HCT116 (cell line): ENCODE measurements at regions not wholly inside any gene's neighbourhood (a gene's known extent, or its start where the extent isn't known, plus 50 kb on each side); places are given as distances from the start of the nearest gene placed in this dataset.

ENCODE experiments used
- ATAC-seq: fragments of 200-7000 bp; cut with Tn5 transposase; 2 replicates; pipeline ENCODE4 v1.9.1; 2020; ENCODE audit warnings: mild to moderate bottlenecking, moderate library complexity
- BruUV-seq: library from RNA; stranded (reverse); fragments of 400-500 nt; replicated peaks from 2 replicates; lab custom pipeline; 2021; lab: Mats Ljungman, UMichigan
- CTCF ChIA-PET: fragments of 300-600 bp; sonication (Branson Sonifier 250); formaldehyde crosslinking; loops from one replicate; lab custom pipeline; 2021; ENCODE audit warnings: antibody characterized with exemption; lab: Charles Lee
- POLR2A ChIA-PET: fragments of 300-600, 350-600 bp; sonication (Branson Sonifier 250); formaldehyde crosslinking; loops from one replicate; lab custom pipeline; 2021; ENCODE audit warnings: antibody characterized with exemption; lab: Charles Lee
- RAD21 ChIA-PET, 2 experiments: fragments of 300-600 bp; sonication (Branson Sonifier 250); formaldehyde crosslinking; loops; one replicate each; lab custom pipeline; 2023; ENCODE audit warnings: low total read pairs in 2 of 2; ENCODE audit not compliant: uncharacterized antibody in 2 of 2, unreplicated experiment in 2 of 2, low non-redundant PET in 1 of 2; lab: Charles Lee
- DNase-seq: peaks from one replicate; pipeline ENCODE4 v3.0.0-alpha.2; 2010; ENCODE audit warnings: low read depth, low spot score
- H2AFZ ChIP-seq: fragments of 200-600 bp; shearing (Covaris generic), sonication (generic); 2 replicates; pipeline ENCODE4 v1.6.1; 2017; ENCODE audit warnings: low read depth, mixed run types, mixed read lengths, antibody characterized with exemption, low read length; ENCODE audit not compliant: poor library complexity, severe bottlenecking
- H3K27ac ChIP-seq: 2 replicates; pipeline ENCODE4 v1.5.1; 2012; ENCODE audit warnings: low read depth, low read length
- H3K27me3 ChIP-seq: fragments of 200-600 bp; sonication (generic); 2 replicates; pipeline ENCODE4 v1.6.1; 2016; ENCODE audit warnings: mixed run types, low read length, mixed read lengths; ENCODE audit not compliant: insufficient read depth
- H3K36me3 ChIP-seq, 2 experiments: fragments of 200-500 bp in 1 of 2; fragments of 200-600 bp in 1 of 2; sonication (Bioruptor generic) in 1 of 2; sonication (generic) in 1 of 2; 2 replicates each; pipeline versions ENCODE4 v1.5.1 to v1.6.1; 2014 to 2016; ENCODE audit warnings: low read length in 2 of 2, inconsistent platforms in 1 of 2, mixed read lengths in 1 of 2, mixed run types in 1 of 2; ENCODE audit not compliant: insufficient read depth in 2 of 2, control insufficient read depth in 1 of 2
- H3K4me1 ChIP-seq, 2 experiments: fragments of 200-600 bp in 1 of 2; sonication (generic) in 1 of 2; 2 replicates each; pipeline versions ENCODE4 v1.5.1 to v1.6.1; 2012 to 2017; ENCODE audit warnings: low read length in 2 of 2, inconsistent platforms in 1 of 2, mild to moderate bottlenecking in 1 of 2, mixed read lengths in 1 of 2, mixed run types in 1 of 2, moderate library complexity in 1 of 2; ENCODE audit not compliant: insufficient read depth in 2 of 2, control insufficient read depth in 1 of 2
- H3K4me2 ChIP-seq: fragments of 200-600 bp; sonication (generic); 2 replicates; pipeline ENCODE4 v1.6.1; 2017; ENCODE audit warnings: mixed run types, low read length, mixed read lengths
- H3K4me3 ChIP-seq, 2 experiments: fragments of 200-600 bp in 1 of 2; sonication (generic) in 1 of 2; replicated peaks in 1 of 2; 2 replicates each; pipeline ENCODE4 v1.5.1; 2011 to 2016; ENCODE audit warnings: low read length in 2 of 2, control low read depth in 1 of 2, low read depth in 1 of 2, mild to moderate bottlenecking in 1 of 2, mixed read lengths in 1 of 2, mixed run types in 1 of 2
- H3K79me2 ChIP-seq: fragments of 200-600 bp; sonication (generic); 2 replicates; pipeline ENCODE4 v1.6.1; 2017; ENCODE audit warnings: mild to moderate bottlenecking, mixed run types, low read length, moderate library complexity, mixed read lengths; ENCODE audit not compliant: insufficient read depth
- H3K9ac ChIP-seq: fragments of 200-600 bp; sonication (generic); 2 replicates; pipeline ENCODE4 v1.6.1; 2016; ENCODE audit warnings: low read length, mixed read lengths
- H3K9me2 ChIP-seq: fragments of 200-600 bp; sonication (generic), shearing (Covaris generic); 2 replicates; pipeline ENCODE4 v1.6.1; 2017; ENCODE audit warnings: mixed run types, mild to moderate bottlenecking, moderate library complexity; ENCODE audit not compliant: insufficient read depth
- H3K9me3 ChIP-seq, 2 experiments: fragments of 200-500 bp in 1 of 2; fragments of 200-600 bp in 1 of 2; sonication (Bioruptor generic) in 1 of 2; sonication (generic) in 1 of 2; 2 replicates each; pipeline ENCODE4 v1.6.1; 2014 to 2017; ENCODE audit warnings: low read length in 2 of 2, mixed read lengths in 2 of 2, inconsistent platforms in 1 of 2, low read depth in 1 of 2, mild to moderate bottlenecking in 1 of 2, mixed run types in 1 of 2, moderate library complexity in 1 of 2; ENCODE audit not compliant: control insufficient read depth in 1 of 2, insufficient read depth in 1 of 2
- H4K20me1 ChIP-seq: fragments of 200-600 bp; sonication (generic), shearing (Covaris generic); 2 replicates; pipeline ENCODE4 v1.6.1; 2017; ENCODE audit warnings: mixed run types, mild to moderate bottlenecking, moderate library complexity; ENCODE audit not compliant: insufficient read depth
- CEBPB ChIP-seq: IDR thresholded peaks from 2 replicates; pipeline ENCODE4 v1.6.1; 2012; ENCODE audit warnings: low read depth
- CTCF ChIP-seq, 3 experiments: fragments of 200-600 bp in 1 of 3; sonication (generic) in 1 of 3; IDR thresholded peaks in 2 of 3; conservative IDR thresholded peaks in 1 of 3; 2 replicates each; pipeline ENCODE4 v1.5.1; 2012 to 2017; ENCODE audit warnings: low read depth in 2 of 3, low read length in 2 of 3, antibody characterized with exemption in 1 of 3, borderline replicate concordance in 1 of 3, control low read depth in 1 of 3, mild to moderate bottlenecking in 1 of 3, mixed read lengths in 1 of 3, mixed run types in 1 of 3, moderate library complexity in 1 of 3; ENCODE audit not compliant: insufficient read depth in 1 of 3
- EGR1 ChIP-seq: IDR thresholded peaks from 2 replicates; pipeline ENCODE4 v1.6.1; 2012; ENCODE audit warnings: low read depth
- EZH2phosphoT487 ChIP-seq: fragments of 200-600 bp; IDR thresholded peaks from 2 replicates; pipeline ENCODE4 v1.6.1; 2018; ENCODE audit warnings: antibody characterized with exemption, borderline replicate concordance
- JUND ChIP-seq: IDR thresholded peaks from 2 replicates; pipeline ENCODE4 v1.6.1; 2012
- MAX ChIP-seq: IDR thresholded peaks from 2 replicates; pipeline ENCODE4 v1.6.1; 2012
- POLR2AphosphoS5 ChIP-seq: IDR thresholded peaks from 2 replicates; pipeline ENCODE4 v1.6.1; 2011; ENCODE audit warnings: mild to moderate bottlenecking, low read depth, low read length, moderate library complexity
- SIN3A ChIP-seq: IDR thresholded peaks from 2 replicates; pipeline ENCODE4 v1.6.1; 2012; ENCODE audit warnings: low read depth
- SP1 ChIP-seq: IDR thresholded peaks from 2 replicates; pipeline ENCODE4 v1.6.1; 2012; ENCODE audit warnings: low read depth
- TCF7L2 ChIP-seq: IDR thresholded peaks from 2 replicates; pipeline ENCODE4 v1.7.0; 2011; ENCODE audit warnings: borderline replicate concordance, inconsistent platforms; ENCODE audit not compliant: insufficient read depth, insufficient read length; ENCODE audit errors: extremely low read depth
- YY1 ChIP-seq: IDR thresholded peaks from 2 replicates; pipeline ENCODE4 v1.6.1; 2011; ENCODE audit warnings: low read length, low read depth, moderate library complexity, mild to moderate bottlenecking; ENCODE audit not compliant: insufficient replicate concordance; ENCODE audit errors: extremely low read depth
- ZBTB33 ChIP-seq: IDR thresholded peaks from 2 replicates; pipeline ENCODE4 v1.6.1; 2011; ENCODE audit warnings: mild to moderate bottlenecking, low read length, moderate library complexity; ENCODE audit not compliant: insufficient replicate concordance; ENCODE audit errors: extremely low read depth
- ZNF274 ChIP-seq: fragments of 200-500 bp; sonication (Bioruptor generic); IDR thresholded peaks from 2 replicates; pipeline ENCODE4 v1.6.1; 2014; ENCODE audit warnings: mild to moderate bottlenecking, low read depth, low read length, inconsistent platforms
- intact Hi-C: fragments of 100-400 bp; cut with micrococcal nuclease; formaldehyde crosslinking; loops from 2 replicates; pipeline ENCODE4 v1.10.0; 2022

GRCh38 chr9:19681846-19682245, 107.0 kb downstream of the SLC24A2 start:
- Histone ChIP-seq H3K9me2 (no peaks in the 10 kb centered on the region), H3K27ac (no peak overlapping the region), H3K4me2 (no peak overlapping the region), H3K9ac (no peak overlapping the region), H3K9me3 (no peaks in the 10 kb centered on the region), H2AFZ (no peak overlapping the region), H3K4me1 (no peaks in the 10 kb centered on the region), H3K36me3 (no peaks in the 10 kb centered on the region), H4K20me1 (no peaks in the 10 kb centered on the region), H3K79me2 (no peaks in the 10 kb centered on the region), H3K27me3 (peaks cover 13% of the 10 kb centered on the region; the same call in 1 of the 2 replicates), H3K4me3 (no peak overlapping the region)
- ATAC-seq (no peak), DNase-seq (no peak)
- CTCF ChIA-PET, result no interaction called here
- intact Hi-C loops, result no loop called here
- RAD21 ChIA-PET, result no interaction called here
- BruUV-seq, result no TSS peak
- TF ChIP-seq EGR1, result no peak
- no peak for TF ChIP-seq MAX
- no peak for TF ChIP-seq JUND
- TF ChIP-seq SIN3A, result no peak
- no peak for TF ChIP-seq CEBPB
- no peak for TF ChIP-seq TCF7L2
- no peak for TF ChIP-seq YY1
- no peak for TF ChIP-seq CTCF (IDR thresholded peaks at IDR 0.05 in 2 of 3, conservative IDR thresholded peaks at IDR 0.05 in 1 of 3; ENCODE audit: borderline replicate concordance in 1 of 3, insufficient read depth in 1 of 3, low read depth in 2 of 3, low read length in 2 of 3)
- no peak for TF ChIP-seq ZBTB33
- TF ChIP-seq ZNF274, result no peak
- no peak for TF ChIP-seq SP1
- TF ChIP-seq EZH2phosphoT487, result no peak
- no peak for TF ChIP-seq POLR2AphosphoS5
- POLR2A ChIA-PET, result no interaction called here
